NCI-H1105 treated with DMSO at 0.1 percent for 48 hours (cell line): ENCODE measurements at regions not wholly inside any gene's neighbourhood (a gene's known extent, or its start where the extent isn't known, plus 50 kb on each side); places are given as distances from the start of the nearest gene placed in this dataset.

Experiments
- DNase-seq: peaks from one replicate; lab custom pipeline; 2025; lab: John Stamatoyannopoulos, UW

DNA sequence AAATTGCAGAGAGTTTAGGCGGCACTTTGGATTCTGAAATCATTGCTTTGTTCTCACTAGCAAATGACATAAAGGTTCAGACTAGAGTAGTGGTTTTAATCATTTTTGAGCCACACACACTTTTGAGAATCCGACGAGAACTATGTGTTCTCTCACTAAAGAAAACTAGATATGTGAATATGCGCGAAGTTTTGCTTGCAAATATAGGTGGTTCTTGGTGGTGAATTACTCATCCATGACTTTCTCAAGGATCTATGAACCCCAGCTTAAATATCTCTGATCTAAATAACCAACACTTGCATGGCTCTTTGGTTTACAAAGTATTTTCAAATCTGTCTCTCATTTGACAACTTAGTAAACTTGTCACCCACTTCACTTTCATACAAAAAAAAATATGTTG, 54.8 kb downstream of the NOG start:
- no peak for DNase-seq

DNA sequence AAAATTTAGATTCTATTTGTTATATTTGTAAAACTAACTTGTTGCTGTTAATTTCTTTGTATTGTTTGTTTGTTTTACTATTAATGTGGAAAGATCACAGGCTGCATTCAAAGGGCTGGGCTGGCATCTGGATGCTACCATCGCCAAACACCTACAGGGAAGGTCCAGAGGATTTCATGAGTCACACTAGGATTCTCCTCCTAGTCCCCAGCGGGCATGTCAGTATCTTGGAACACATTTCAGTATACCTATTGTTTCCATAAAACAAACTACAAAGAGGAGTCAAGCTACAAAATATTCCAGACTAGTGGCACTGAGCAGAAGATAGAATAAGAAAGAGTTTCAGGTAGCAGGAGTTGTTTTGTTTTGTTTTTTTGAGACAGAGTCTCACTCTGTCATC, 55.3 kb downstream of the NOG start:
- DNase-seq = no peak

DNA sequence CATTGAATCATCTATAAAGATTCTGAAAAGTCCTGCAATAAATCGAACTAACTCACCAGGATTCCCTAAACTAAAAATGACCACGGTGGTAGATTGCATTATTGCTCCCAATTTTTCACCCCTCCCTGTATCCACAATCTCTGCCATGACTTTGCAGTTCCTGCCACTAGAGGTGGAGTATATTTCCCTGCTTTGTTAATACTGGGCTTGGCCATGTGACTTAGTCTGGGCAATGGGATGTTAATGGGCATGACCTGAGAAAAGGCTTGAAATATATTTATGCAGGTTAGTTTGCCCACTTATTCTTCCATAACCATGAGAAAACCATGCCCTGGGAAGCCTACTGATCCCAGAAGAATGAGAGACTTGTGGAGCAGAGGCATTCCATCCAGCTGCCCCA, 59.1 kb downstream of the NOG start:
- DNase-seq = no peak

DNA sequence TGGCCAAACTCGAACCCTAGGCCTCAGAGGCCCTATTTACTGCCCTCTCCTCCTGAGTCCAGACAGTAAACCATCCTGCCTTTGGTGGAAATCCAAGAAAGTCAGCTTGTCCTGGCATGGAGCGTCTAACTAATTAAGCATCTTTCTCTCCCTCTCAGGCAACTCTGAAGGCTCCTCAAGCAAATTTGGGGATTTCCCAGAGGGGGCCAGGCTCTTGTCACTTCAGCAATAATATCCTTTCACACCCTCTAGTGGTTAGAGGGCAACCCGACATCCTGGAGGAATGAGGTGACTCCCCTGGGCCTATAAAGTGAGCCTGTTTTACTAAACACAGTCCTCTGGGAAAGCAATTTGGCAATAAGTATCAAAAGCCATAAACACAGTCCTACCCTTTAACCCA, 60.4 kb downstream of the NOG start:
- peak; percentile 35 for DNase-seq

DNA sequence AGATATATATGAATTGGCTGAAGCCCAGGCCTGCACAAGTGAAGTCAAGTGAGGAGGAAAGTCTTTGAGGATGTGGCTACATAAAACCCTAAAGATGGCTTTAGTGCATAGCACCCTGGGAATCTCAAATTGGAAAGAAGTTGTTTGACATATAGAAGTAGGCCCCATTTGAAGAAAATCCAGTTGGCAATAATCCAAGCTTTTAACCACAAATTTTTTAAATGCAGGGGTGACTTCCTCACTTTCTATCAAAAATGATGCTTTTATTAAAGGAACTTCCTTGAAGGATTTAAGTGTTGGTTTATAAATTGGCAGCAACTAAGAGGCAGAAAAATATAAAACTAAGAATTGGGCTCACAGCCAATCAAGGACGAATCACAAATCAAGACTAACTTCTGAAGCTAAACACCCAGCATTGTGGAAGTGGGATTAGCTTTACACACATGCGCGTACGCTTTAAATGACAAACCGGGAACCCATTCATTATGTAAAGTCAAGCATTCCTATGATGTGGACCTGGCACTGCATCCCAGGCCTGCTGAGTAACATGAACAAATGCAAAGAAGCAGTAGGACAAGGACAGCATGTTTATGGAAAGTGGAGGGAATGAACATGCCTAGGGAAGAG, 63.3 kb downstream of the NOG start:
- DNase-seq = no peak

DNA sequence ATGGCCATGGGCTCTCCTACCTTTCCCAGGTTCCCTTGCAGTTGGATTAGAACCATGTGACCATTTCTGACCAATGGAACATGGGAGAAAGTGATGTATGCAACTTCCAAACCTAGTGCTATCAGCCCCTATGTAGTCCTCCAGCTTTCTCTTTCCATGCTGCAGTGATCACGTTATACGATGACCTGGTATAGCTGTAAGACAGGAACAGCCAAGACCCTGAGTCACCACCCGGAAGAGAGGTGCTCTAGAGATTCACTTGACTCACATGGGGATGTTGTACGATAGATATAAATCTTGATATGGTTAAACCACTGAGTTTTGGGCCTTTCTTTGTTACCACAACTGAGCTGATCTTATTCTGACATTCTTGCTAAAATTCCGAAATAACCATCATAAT, 65.1 kb downstream of the NOG start:
- no peak for DNase-seq

DNA sequence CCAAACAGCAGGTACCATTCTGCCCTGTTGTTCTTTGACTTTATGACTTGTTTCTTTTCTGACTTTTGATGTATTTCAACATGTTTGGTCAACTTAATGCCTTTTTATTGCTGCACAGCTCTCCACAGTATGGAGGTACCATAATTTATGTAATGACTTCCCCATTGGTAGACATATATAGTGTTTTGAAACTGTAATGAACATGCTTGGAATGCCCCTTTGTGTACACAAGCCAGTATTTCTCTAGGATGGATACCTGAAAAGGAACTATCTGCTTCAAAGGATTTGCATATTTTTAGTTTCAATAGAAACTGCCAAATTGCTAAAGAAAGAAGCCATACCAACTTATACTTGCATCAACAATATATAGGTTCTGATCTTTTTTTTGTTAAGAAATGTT, 66.1 kb downstream of the NOG start:
- DNase-seq = no peak

DNA sequence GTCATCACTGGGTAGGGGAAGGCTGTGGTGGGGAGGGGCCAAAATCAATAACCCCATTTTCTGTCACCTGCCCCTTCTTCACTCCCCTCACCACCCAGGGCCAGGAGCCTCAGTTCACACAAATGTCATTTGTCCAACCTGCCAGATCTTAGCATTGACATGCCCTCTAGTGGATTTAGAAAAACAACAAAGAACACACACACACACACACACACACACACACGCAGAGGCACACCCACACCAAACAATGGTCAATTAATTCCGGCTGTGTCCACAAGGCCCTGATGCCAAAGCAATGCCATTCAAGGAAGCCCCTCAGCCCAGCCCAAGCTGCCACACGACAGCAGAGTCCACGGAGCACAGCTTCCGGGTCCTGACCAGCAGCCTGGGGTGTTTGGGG, 68.4 kb downstream of the NOG start:
- no peak for DNase-seq

DNA sequence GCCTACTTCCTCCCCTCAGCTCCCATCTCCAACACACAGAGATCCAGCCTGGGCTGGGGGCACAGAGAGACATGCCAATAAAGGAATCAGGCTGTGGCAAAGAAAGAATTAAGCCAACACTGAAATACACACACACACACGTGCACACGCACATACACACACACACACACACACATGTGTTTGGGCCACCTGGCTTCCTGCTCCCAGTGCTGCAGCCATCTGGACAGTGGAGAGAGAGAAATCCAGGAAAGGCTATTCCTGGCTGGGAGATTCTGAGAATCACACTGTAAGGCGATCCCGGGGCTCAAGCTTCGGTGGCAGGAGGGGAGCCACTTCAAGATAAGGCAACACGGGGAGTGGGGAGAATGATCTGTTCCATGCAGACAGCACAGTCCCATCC, 72.4 kb downstream of the NOG start:
- no peak for DNase-seq

DNA sequence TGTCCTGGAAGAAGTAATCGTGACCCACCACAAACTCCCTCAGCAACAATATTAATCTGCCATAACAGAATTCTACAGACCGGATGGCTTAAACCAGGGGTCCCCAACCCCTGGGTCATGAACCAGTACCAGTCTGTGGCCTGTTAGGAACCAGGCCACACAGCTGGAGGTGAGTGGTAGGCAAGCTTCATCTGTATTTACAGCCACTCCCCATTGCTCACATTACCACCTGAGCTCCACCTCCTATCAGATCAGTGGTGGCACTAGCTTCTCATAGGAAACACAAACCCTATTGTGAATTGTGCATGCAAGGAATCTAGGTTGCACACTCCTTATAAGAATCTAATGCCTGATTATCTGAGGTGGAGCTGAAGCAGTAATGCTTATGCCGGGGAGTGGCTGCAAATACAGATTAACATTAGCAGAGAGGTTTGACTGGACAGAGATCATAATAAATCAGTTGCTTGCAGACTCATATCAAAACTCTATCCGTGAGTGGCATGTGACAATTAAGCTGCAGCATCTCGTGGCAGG, 74.5 kb downstream of the NOG start:
- DNase-seq = no peak

DNA sequence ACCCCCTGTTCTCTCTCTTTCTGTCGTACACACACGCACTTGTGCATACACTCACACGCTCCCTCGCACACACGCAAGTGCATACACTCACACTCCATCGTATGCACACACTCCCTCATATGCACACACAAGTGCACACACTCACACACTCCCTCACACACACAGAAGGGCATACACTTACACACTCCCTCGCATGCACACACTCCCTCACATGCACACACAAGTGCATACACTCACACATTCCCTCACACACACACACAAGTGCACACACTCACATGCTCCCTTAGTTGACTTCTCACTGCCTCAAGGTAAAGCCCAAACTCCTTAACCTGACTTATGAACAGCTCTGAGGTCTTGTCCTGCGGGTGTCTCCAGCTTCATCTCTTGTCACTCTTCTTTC, 78.7 kb downstream of the NOG start:
- DNase-seq = no peak

DNA sequence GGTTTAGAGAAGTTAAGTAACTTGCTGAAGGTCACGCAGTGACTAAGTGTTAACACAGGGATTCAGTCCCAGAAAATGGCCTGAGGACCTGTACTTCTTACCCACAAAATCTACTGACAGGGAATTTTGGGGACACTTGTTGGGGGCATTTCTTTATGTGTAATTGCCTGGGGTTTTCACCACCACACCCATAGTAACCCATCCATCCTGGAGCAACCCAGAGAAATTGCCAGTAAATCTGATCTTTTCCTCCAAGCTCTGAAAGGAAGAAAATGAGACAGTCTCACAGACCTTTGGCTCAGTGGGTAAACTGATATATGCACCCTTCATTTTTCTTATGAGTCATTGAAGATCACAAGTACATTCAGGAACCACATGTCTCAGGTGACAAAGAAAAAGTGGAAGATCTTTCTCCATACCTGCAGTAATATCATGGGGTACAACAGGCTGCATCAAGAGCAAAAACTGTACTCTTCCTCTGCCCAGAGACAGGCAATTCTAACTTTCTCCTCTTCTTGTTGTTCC, 81.0 kb downstream of the NOG start:
- no peak for DNase-seq

DNA sequence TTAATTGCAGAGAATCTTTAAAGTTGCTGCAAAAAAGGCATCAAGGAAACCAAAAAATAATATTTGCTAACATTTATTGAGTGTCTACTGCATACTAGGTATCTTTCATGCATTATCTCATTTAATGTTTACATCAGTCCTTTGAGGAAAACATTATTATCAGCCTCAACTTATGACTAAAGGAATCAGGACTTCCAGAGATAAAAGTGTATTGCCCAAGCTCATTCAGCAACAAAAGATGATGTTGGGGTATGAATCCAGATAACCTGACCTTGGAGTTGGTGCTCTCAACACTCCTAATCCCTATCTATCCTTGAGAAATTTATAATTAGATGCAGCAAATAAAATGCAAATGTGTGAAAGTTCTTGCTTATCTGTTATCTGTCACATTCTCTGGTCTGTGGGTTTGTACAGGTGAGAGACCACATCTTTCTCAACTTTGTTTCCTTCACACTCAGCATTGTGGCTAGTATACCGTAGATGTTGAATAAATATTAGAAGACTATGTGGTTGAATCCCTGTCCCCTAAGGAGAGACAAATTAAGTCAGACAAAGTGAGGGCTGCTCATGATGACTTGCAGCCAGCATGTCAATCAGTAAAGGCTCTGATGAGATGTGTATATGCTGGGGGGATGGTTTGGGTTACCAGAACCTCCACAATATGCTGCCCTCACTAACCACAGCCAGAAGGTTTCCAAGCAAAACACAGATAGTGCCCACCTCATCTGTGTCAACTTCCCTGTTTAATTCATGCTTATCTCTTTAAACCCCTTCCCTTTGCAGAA, 82.6 kb downstream of the NOG start:
- DNase-seq = no peak

DNA sequence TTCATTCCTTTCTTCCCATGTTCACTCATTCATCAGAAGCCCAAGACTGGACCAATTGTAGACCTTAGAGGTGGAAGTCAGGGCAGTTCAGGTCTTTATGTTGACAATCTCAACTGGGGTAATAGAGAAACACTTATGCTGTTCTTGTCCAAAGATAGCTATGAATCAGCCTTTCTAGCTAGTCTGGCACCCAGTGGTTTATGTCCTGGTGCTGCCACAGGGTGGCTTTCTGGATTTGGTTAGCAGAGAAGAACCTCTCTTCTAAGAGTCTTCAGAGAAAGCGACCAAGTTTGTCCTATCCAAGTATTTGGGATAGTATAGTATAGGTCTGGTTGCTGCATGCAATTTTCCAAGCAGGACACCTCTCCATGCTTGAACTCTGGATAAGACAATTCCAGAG, 83.3 kb downstream of the NOG start:
- DNase-seq = no peak

DNA sequence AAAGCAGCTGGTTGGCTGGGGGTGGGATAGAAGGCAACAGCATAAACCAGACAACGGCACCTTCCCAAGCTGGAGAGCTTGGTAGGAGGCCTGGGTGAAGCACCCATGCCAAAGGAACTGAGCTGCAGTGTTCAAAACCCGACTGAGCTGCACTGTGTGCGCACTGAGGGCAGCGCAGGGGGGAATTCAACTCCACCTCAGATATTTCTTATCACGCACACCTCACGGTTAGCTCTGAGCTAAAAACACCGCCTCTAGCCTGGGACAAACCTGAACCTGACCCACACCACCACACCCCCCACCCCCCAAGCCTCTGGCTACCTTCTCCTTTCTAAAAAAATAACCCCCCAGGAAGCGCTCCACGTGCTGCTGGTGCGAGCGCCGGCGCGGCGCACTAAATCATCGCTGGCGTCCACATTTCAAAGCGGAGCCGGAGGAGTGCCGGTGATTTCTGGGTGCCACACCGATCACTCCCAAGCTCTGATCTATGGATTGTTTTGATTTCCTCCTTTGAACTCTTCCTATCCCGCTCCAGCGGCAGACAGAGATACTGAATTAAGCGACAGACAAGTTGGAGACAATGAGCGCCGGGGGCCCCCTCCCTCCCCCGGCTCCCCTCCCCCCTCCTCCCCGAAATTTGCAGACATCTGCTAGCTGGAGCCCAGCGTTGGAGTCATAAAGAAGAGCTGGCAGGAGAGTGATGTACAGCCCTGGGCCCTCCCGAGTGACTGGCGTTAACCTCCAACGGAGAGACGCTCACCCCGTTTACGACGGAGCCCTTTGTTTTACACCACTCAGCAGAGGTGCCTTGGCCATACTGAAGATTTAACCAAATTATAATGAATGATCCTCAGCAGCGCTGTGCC, 85.0 kb downstream of the NOG start:
- peak; percentile 46 for DNase-seq

DNA sequence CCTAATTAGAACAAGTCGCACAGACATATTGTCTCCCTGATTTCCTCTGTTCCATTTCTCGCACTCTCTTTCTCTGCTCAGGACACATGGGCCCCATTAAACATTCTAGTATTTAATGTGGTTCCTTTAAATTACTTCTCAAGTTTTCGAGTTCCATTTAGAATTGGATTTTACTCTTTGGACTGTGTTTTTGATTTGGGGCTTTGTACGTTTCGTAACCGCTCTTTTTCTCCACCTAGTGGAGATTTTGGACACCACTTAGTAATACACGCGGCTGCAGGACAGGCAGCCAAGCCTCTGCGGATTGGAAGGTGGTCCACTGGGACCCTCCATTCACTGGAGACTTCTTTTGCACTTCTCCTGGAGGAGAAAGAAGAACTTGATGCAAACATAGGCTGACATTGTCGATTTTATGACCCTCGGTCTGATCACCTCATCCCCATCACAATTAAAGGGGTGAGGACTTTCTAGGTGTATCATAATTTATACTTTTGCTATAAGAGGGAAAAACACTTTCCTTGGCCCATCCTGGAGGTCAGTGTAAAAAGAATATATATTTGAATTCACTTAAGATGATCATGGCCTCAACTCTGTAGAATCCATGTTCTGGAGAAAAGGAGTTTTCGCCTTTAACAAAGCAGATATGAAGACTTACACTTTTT, 85.7 kb downstream of the NOG start:
- DNase-seq = peak; percentile 34

DNA sequence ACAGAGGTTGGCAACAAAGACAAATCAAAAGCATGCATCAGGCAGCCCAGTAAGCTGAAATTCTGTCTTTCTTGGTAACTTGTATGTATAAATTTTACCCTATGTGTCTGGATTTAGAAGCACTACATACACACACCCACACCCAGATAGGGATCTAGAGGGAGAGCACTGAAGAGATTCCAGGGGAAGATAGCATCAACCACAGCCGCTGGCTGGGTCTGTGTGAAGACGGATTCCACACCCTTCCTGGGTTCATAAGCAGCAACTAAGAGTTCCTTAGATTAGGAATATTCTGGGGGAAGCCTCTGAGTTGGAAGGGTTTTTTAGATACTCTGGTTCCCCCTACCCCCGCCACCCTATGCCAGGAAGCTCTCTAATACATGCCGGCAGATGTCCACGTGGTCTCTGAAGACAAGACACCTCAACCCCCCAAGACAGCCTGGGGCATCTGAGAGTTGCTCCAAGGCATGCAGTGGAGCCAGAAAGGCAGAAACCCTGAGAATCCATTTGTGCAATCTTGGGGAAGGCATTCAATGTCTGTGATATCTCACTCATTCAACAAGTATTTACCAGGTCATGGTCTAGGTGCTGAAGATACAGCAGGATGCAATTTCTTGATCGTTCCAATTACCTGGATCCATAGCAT, 86.4 kb downstream of the NOG start:
- no peak for DNase-seq

DNA sequence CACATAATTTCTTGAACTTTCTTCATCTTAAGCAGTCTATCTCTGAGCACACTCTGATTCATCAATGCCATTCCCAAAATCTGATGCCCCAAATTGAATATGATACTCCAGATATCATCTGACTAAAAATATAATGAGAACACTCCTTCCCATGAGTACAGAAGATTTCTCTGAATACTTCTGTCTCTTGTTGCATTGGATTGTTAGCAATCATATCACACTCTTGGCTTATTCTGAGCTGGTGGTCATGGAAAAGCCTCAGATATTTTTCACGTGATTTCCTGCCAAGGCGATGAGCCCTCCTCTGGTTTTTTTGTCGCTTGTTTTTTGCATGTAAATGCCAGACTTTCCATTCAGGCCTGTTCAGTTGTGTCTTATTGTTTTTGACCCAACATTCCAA, 87.2 kb downstream of the NOG start:
- no peak for DNase-seq

DNA sequence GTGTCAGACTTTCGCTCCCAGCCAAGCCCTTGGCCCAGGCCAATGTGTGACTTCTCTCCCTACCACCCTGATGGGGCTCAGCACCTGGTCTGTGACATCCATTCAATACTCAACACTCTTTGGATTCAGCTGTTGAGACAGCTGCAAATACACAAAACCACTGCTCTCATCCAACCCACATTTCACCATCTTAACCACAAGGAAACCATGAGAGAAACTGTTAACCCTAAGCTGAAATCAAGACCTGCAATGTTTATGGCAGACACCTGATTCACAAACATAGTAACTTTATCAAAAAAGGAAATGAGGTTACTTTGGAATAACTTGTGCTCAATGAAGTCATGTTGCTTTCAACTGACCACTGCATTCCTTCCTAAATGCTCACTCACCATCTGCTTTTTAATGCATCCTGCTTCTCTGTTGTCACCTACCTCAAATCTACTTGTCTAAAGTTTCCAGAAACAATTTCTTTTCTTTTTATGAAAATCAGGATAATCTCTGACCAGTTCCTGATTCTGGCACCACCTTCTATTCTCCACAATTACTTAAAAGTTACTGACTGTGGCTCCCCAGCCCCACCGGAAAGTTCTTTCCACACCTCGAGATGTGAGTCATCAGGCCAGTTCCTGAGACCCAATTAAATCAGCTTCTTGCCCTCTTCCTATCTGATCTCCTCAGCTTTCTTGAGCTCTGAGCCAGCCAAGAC, 88.2 kb downstream of the NOG start:
- DNase-seq = no peak

DNA sequence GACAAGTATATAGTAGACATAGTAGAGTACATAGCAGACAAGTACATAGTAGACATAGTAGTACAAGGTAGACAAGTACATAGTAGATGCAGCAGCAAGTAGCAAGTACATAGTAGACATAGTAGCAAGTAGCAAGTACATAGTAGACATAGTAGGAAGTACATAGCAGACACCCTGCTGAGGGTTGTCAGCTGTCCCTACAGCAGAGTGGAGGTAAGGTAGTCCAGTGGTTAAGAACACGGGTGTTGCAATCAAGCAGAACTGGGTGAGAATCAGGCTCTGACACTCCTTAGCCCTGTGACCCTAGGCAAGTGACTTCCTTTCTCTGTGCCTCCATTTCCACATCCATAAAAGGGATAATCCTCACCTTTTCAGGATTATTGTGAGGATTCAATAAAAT, 94.7 kb downstream of the NOG start:
- DNase-seq = no peak
